ENCODE measurements at regions not wholly inside any gene's neighbourhood (a gene's known extent, or its start where the extent isn't known, plus 50 kb on each side); places are given as distances from the start of the nearest gene placed in this dataset.

- TF ChIP-seq, protein P1, sequence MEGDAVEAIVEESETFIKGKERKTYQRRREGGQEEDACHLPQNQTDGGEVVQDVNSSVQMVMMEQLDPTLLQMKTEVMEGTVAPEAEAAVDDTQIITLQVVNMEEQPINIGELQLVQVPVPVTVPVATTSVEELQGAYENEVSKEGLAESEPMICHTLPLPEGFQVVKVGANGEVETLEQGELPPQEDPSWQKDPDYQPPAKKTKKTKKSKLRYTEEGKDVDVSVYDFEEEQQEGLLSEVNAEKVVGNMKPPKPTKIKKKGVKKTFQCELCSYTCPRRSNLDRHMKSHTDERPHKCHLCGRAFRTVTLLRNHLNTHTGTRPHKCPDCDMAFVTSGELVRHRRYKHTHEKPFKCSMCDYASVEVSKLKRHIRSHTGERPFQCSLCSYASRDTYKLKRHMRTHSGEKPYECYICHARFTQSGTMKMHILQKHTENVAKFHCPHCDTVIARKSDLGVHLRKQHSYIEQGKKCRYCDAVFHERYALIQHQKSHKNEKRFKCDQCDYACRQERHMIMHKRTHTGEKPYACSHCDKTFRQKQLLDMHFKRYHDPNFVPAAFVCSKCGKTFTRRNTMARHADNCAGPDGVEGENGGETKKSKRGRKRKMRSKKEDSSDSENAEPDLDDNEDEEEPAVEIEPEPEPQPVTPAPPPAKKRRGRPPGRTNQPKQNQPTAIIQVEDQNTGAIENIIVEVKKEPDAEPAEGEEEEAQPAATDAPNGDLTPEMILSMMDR (conservative IDR thresholded peaks at IDR 0.05), result no peak
- TF ChIP-seq ZFX (IDR thresholded peaks at IDR 0.05), result no peak
Observed at GRCh38 chr2:19201911-19202462, 156.4 kb downstream of the OSR1 start.
